HepG2 (cell line): ENCODE measurements at regions not wholly inside any gene's neighbourhood (a gene's known extent, or its start where the extent isn't known, plus 50 kb on each side); places are given as distances from the start of the nearest gene placed in this dataset.

Source experiments
- ATAC-seq: fragments of 200-7000 bp; cut with Tn5 transposase; 3 replicates; pipeline ENCODE4 v1.9.1; 2020; ENCODE audit warnings: mild to moderate bottlenecking, moderate library complexity
- BruUV-seq: library from RNA; stranded (reverse); fragments of 400-500 nt; replicated peaks from 2 replicates; lab custom pipeline; 2021; lab: Mats Ljungman, UMichigan
- CTCF ChIA-PET: fragments of 300-600 bp; formaldehyde crosslinking; extraction: SDS; loops from one replicate; lab custom pipeline; 2021; ENCODE audit warnings: low total read pairs, inconsistent platforms, low intra/inter-chr PET ratio; lab: Yijun Ruan, JAX
- POLR2A ChIA-PET: fragments of 350-600 bp; sonication (Branson Sonifier 250); formaldehyde crosslinking; loops from one replicate; lab custom pipeline; 2020; ENCODE audit warnings: antibody characterized with exemption, inconsistent platforms; lab: Yijun Ruan, JAX
- DNase-seq: peaks from one replicate; pipeline ENCODE4 v3.0.0-alpha.2; 2015; ENCODE audit warnings: low spot score
- FAIRE-seq: peaks from 3 replicates; lab custom pipeline; 2011; peaks lifted over from hg19 to GRCh38; lab: Jason Lieb, UNC
- H2AFZ ChIP-seq: one replicate; pipeline ENCODE4 v1.6.1; 2011; ENCODE audit warnings: low read length, inconsistent platforms
- H3K27ac ChIP-seq: fragments of 300-600 bp; 3 replicates; pipeline ENCODE4 v1.8.0; 2011; ENCODE audit warnings: mixed run types, mild to moderate bottlenecking, mixed read lengths, low read length, inconsistent platforms; ENCODE audit not compliant: insufficient read depth; ENCODE audit errors: extremely low read length
- H3K27me3 ChIP-seq, 2 experiments: fragments of 200-600 bp in 1 of 2; 2 replicates in 1 of 2; 3 replicates in 1 of 2; pipeline versions ENCODE4 v1.6.0 to v1.8.0; 2011; ENCODE audit warnings: low read length in 2 of 2, mild to moderate bottlenecking in 2 of 2, moderate library complexity in 2 of 2, inconsistent platforms in 1 of 2; ENCODE audit not compliant: insufficient read depth in 2 of 2, control insufficient read depth in 1 of 2
- H3K36me3 ChIP-seq, 2 experiments: fragments of 200-600 bp in 1 of 2; replicated peaks in 1 of 2; 2 replicates in 1 of 2; 3 replicates in 1 of 2; pipeline versions ENCODE4 v1.5.1 to v1.8.0; 2011; ENCODE audit warnings: low read length in 2 of 2, inconsistent platforms in 1 of 2; ENCODE audit not compliant: insufficient read depth in 2 of 2, control insufficient read depth in 1 of 2
- H3K4me1 ChIP-seq: 2 replicates; pipeline ENCODE4 v1.5.1; 2012; ENCODE audit warnings: low read length, inconsistent platforms; ENCODE audit not compliant: insufficient read depth
- H3K4me2 ChIP-seq: 2 replicates; pipeline ENCODE4 v1.6.0; 2011; ENCODE audit warnings: low read depth, low read length, inconsistent platforms
- H3K4me3 ChIP-seq, 3 experiments: fragments of 200-600 bp in 1 of 3; sonication (generic), shearing (Covaris generic) in 1 of 3; replicated peaks in 1 of 3; 2 replicates each; pipeline ENCODE4 v1.5.1; 2011 to 2016; ENCODE audit warnings: low read length in 3 of 3, inconsistent platforms in 2 of 3, low read depth in 2 of 3, mild to moderate bottlenecking in 2 of 3, control low read depth in 1 of 3, mixed read lengths in 1 of 3; ENCODE audit not compliant: insufficient read depth in 1 of 3
- H3K79me2 ChIP-seq: one replicate; pipeline ENCODE4 v1.6.1; 2011; ENCODE audit warnings: low read length, inconsistent platforms; ENCODE audit not compliant: insufficient read depth
- H3K9ac ChIP-seq: 2 replicates; pipeline ENCODE4 v1.6.0; 2011; ENCODE audit warnings: mild to moderate bottlenecking, low read depth, low read length, inconsistent platforms; ENCODE audit not compliant: insufficient read depth
- H3K9me3 ChIP-seq: 2 replicates; pipeline ENCODE4 v1.5.1; 2012; ENCODE audit warnings: mild to moderate bottlenecking, low read length
- H4K20me1 ChIP-seq: 2 replicates; pipeline ENCODE4 v1.6.0; 2011; ENCODE audit warnings: inconsistent platforms, mild to moderate bottlenecking, low read length, moderate library complexity; ENCODE audit not compliant: insufficient read depth
- HMGXB4 ChIP-seq, 2 experiments: sonication (generic) in 1 of 2; formaldehyde crosslinking in 1 of 2; IDR thresholded peaks; 2 replicates each; pipeline versions ENCODE4 v1.4.0 to v1.6.1; 2018 to 2020; ENCODE audit warnings: missing genetic modification reagents in 2 of 2, borderline replicate concordance in 1 of 2, low read depth in 1 of 2, mild to moderate bottlenecking in 1 of 2, missing biosample characterization in 1 of 2
- MAFF ChIP-seq: IDR thresholded peaks from 2 replicates; pipeline ENCODE4 v1.6.1; 2011; ENCODE audit warnings: low read depth, low read length, improper control_type of control experiment
- MAFK ChIP-seq, 2 experiments: IDR thresholded peaks in 1 of 2; conservative IDR thresholded peaks in 1 of 2; 2 replicates each; pipeline ENCODE4 v1.6.1; 2011; ENCODE audit warnings: improper control_type of control experiment in 2 of 2, low read length in 2 of 2
- PAX8 ChIP-seq: sonication (generic); formaldehyde crosslinking; IDR thresholded peaks from 2 replicates; pipeline ENCODE4 v1.8.0; 2022; ENCODE audit warnings: mild to moderate bottlenecking, missing genetic modification reagents, borderline replicate concordance
- RERE ChIP-seq: IDR thresholded peaks from 2 replicates; pipeline ENCODE4 v1.6.1; 2016; ENCODE audit warnings: low read depth, missing genetic modification reagents, missing compliant biosample characterization
- RORA ChIP-seq: sonication (generic); formaldehyde crosslinking; IDR thresholded peaks from 2 replicates; pipeline ENCODE4 v1.5.0; 2020; ENCODE audit warnings: mild to moderate bottlenecking, missing genetic modification reagents, moderate library complexity
- SMC3 ChIP-seq: IDR thresholded peaks from 2 replicates; pipeline ENCODE4 v1.6.1; 2011; ENCODE audit warnings: low read length, improper control_type of control experiment
- SRY ChIP-seq: sonication (generic); formaldehyde crosslinking; IDR thresholded peaks from 2 replicates; pipeline ENCODE4 v1.8.0; 2022; ENCODE audit warnings: mild to moderate bottlenecking, missing genetic modification reagents
- ZC3H4 ChIP-seq: sonication (generic); formaldehyde crosslinking; IDR thresholded peaks from 2 replicates; pipeline ENCODE4 v1.4.0; 2020; ENCODE audit warnings: missing genetic modification reagents, borderline replicate concordance
- ZHX1 ChIP-seq: sonication (generic); formaldehyde crosslinking; IDR thresholded peaks from 2 replicates; pipeline ENCODE4 v1.8.1; 2022; ENCODE audit warnings: low read depth, mild to moderate bottlenecking, missing genetic modification reagents
- ZMYM4 ChIP-seq: sonication (generic); formaldehyde crosslinking; IDR thresholded peaks from 2 replicates; pipeline ENCODE4 v1.8.1; 2023; ENCODE audit warnings: mild to moderate bottlenecking, missing genetic modification reagents
- ZNF224 ChIP-seq: sonication (generic); formaldehyde crosslinking; IDR thresholded peaks from 2 replicates; pipeline ENCODE4 v1.5.0; 2020; ENCODE audit warnings: mild to moderate bottlenecking, missing genetic modification reagents
- ZNF768 ChIP-seq: sonication (generic); formaldehyde crosslinking; IDR thresholded peaks from 2 replicates; pipeline ENCODE4 v1.4.0; 2020; ENCODE audit warnings: missing genetic modification reagents
- WGBS: methylation state at CpG from one replicate; pipeline ENCODE4 v1.1.6; 2017; ENCODE audit warnings: low lambda C conversion rate; 5-methylcytosine and 5-hydroxymethylcytosine counted together
- in situ Hi-C: cut with HindIII; loops from 2 replicates; pipeline ENCODE4 v1.10.0; 2017; ENCODE audit warnings: low pct_unique_long_range_greater_than_20kb; ENCODE audit not compliant: extremely low pct_ligation_motif_present
- intact Hi-C: fragments of 100-400 bp; cut with micrococcal nuclease; formaldehyde crosslinking; loops from one replicate; pipeline ENCODE4 v1.10.0; 2022; ENCODE audit not compliant: unreplicated experiment
- TF ChIP-seq, protein P1 (sequence below): sonication (generic); formaldehyde crosslinking; IDR thresholded peaks from 2 replicates; pipeline ENCODE4 v1.8.0; 2023; ENCODE audit warnings: mild to moderate bottlenecking, missing genetic modification reagents

DNA sequence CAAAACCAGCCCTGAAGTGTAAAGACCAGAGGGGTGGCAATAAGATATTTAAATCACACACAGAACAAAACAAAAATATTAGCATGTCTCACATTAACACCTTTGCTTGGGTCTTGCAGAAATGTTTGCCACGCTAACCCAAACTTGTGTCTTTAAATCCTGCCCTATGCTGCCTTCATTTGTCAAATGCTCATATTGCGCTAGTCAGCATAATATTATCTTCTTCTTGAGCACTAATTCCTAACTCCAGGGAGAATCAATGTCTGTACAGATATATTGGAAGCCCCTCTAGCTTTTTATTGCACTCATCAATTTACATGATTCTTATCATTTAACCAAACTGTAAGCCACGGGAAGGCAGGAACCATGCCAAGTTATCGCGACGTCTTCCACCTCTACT is 614.8 kb upstream of the SOX9 start:
- Histone ChIP-seq H3K4me3 (no peak overlapping the region), H3K9me3 (no peaks in the 10 kb centered on the region), H3K9ac (no peak overlapping the region), H2AFZ (no peak overlapping the region), H3K79me2 (no peaks in the 10 kb centered on the region), H3K27ac (no peak overlapping the region), H3K4me2 (no peak overlapping the region), H3K4me1 (no peaks in the 10 kb centered on the region), H4K20me1 (no peaks in the 10 kb centered on the region), H3K36me3 (no peaks in the 10 kb centered on the region), H3K27me3 (no peaks in the 10 kb centered on the region)
- no peak for DNase-seq
- in situ Hi-C loops = no loop called here
- FAIRE-seq = no peak
- ATAC-seq = no peak
- intact Hi-C loops = no loop called here
- 62% methylated on average over 6 of the region's 6 CpGs for WGBS
- POLR2A ChIA-PET = no interaction called here
- BruUV-seq = no TSS peak
- CTCF ChIA-PET = no interaction called here
- TF ChIP-seq SRY (CRISPR knock-in tag) (no peak), ZNF224 (no peak), ZMYM4 (no peak), PAX8 (no peak), HMGXB4 (CRISPR knock-in tag; IDR thresholded peaks at IDR 0.05; ENCODE audit: borderline replicate concordance in 1 of 2, low read depth in 1 of 2) (no peak), ZC3H4 (CRISPR knock-in tag) (no peak), MAFF (peak; percentile 65), MAFK (conservative IDR thresholded peaks at IDR 0.05 in 1 of 2, IDR thresholded peaks at IDR 0.05 in 1 of 2; ENCODE audit: low read length in 2 of 2) (peak; percentile 61 to 85; a peak in 3 of 4 replicates), ZNF768 (CRISPR knock-in tag) (no peak), ZHX1 (CRISPR knock-in tag) (no peak), RORA (CRISPR knock-in tag) (no peak), RERE (CRISPR knock-in tag) (no peak), SMC3 (no peak)
- TF ChIP-seq, protein P1, sequence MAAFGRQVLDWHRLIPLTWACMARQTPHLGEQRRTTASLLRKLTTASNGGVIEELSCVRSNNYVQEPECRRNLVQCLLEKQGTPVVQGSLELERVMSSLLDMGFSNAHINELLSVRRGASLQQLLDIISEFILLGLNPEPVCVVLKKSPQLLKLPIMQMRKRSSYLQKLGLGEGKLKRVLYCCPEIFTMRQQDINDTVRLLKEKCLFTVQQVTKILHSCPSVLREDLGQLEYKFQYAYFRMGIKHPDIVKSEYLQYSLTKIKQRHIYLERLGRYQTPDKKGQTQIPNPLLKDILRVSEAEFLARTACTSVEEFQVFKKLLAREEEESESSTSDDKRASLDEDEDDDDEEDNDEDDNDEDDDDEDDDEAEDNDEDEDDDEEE = no peak
